Endothelial cell of umbilical vein (primary cell): ENCODE measurements at regions not wholly inside any gene's neighbourhood (a gene's known extent, or its start where the extent isn't known, plus 50 kb on each side); places are given as distances from the start of the nearest gene placed in this dataset.

ENCODE experiments used
- BruUV-seq: library from RNA; stranded (reverse); fragments of 400-500 nt; replicated peaks from 2 replicates; lab custom pipeline; 2021; lab: Mats Ljungman, UMichigan
- CTCF ChIA-PET: fragments of 300-600, 350-600 bp; sonication (Branson Sonifier 250); formaldehyde crosslinking; loops from one replicate; lab custom pipeline; 2021; ENCODE audit warnings: antibody characterized with exemption, inconsistent platforms; lab: Charles Lee
- POLR2A ChIA-PET: fragments of 300-600, 350-600 bp; sonication (Branson Sonifier 250); formaldehyde crosslinking; loops from one replicate; lab custom pipeline; 2021; ENCODE audit warnings: antibody characterized with exemption, inconsistent platforms; lab: Charles Lee
- DNase-seq: peaks from one replicate; pipeline ENCODE4 v3.0.0-alpha.2; 2011; ENCODE audit warnings: low read depth, low spot score
- FAIRE-seq: peaks from 2 replicates; lab custom pipeline; 2011; peaks lifted over from hg19 to GRCh38; lab: Jason Lieb, UNC
- H2AFZ ChIP-seq: 2 replicates; pipeline ENCODE4 v1.6.0; 2012; ENCODE audit warnings: low read depth, low read length, control low read depth, inconsistent platforms
- H3K27ac ChIP-seq: 2 replicates; pipeline ENCODE4 v1.5.1; 2011; ENCODE audit warnings: low read depth, mild to moderate bottlenecking, control low read depth, low read length, moderate library complexity; ENCODE audit not compliant: insufficient read depth
- H3K27me3 ChIP-seq, 2 experiments: 2 replicates each; pipeline versions ENCODE4 v1.6.0 to v1.6.1; 2011; ENCODE audit warnings: low read length in 2 of 2, mixed read lengths in 1 of 2; ENCODE audit not compliant: control insufficient read depth in 2 of 2, insufficient read depth in 2 of 2
- H3K36me3 ChIP-seq, 2 experiments: 2 replicates in 1 of 2; 3 replicates in 1 of 2; pipeline ENCODE4 v1.5.1; 2011; ENCODE audit warnings: low read length in 2 of 2, mild to moderate bottlenecking in 1 of 2, moderate library complexity in 1 of 2; ENCODE audit not compliant: control insufficient read depth in 2 of 2, insufficient read depth in 2 of 2; ENCODE audit errors: extremely low read depth in 1 of 2
- H3K4me1 ChIP-seq: 3 replicates; pipeline ENCODE4 v1.5.1; 2011; ENCODE audit warnings: mild to moderate bottlenecking, low read length; ENCODE audit not compliant: control insufficient read depth, insufficient read depth; ENCODE audit errors: extremely low read depth
- H3K4me2 ChIP-seq: 2 replicates; pipeline ENCODE4 v1.6.1; 2011; ENCODE audit warnings: low read length, control low read depth, mixed read lengths; ENCODE audit not compliant: insufficient read depth
- H3K4me3 ChIP-seq, 3 experiments: fragments of 200-600 bp in 1 of 3; sonication (generic), shearing (Covaris generic) in 1 of 3; replicated peaks in 1 of 3; 2 replicates each; pipeline ENCODE4 v1.5.1; 2011 to 2016; ENCODE audit warnings: control low read depth in 3 of 3, low read length in 3 of 3, mild to moderate bottlenecking in 2 of 3, inconsistent platforms in 1 of 3, low read depth in 1 of 3, moderate library complexity in 1 of 3; ENCODE audit not compliant: insufficient read depth in 1 of 3
- H3K79me2 ChIP-seq: 2 replicates; pipeline ENCODE4 v1.6.0; 2012; ENCODE audit warnings: low read length, inconsistent platforms; ENCODE audit not compliant: control insufficient read depth, insufficient read depth
- H3K9ac ChIP-seq: replicated peaks from 2 replicates; pipeline ENCODE3; 2011; ENCODE audit warnings: low read length, control low read depth; ENCODE audit not compliant: insufficient read depth; ENCODE audit errors: extremely low read depth
- H3K9me1 ChIP-seq: replicated peaks from 3 replicates; pipeline ENCODE4 v1.6.0; 2011; ENCODE audit warnings: mild to moderate bottlenecking, low read length; ENCODE audit not compliant: control insufficient read depth, insufficient read depth; ENCODE audit errors: extremely low read depth
- H3K9me3 ChIP-seq: replicated peaks from 2 replicates; pipeline ENCODE4 v1.5.1; 2012; ENCODE audit warnings: low read length, inconsistent platforms; ENCODE audit not compliant: control insufficient read depth, insufficient read depth
- H4K20me1 ChIP-seq: replicated peaks from 2 replicates; pipeline ENCODE3; 2011; ENCODE audit warnings: mild to moderate bottlenecking, low read length; ENCODE audit not compliant: control insufficient read depth, insufficient read depth; ENCODE audit errors: extremely low read depth
- EZH2 ChIP-seq: IDR thresholded peaks from 2 replicates; pipeline ENCODE4 v1.6.1; 2012; ENCODE audit warnings: borderline replicate concordance, low read depth, mild to moderate bottlenecking, moderate library complexity, low read length, inconsistent platforms; ENCODE audit not compliant: severe bottlenecking
- FOS ChIP-seq: IDR thresholded peaks from 2 replicates; pipeline ENCODE4 v1.6.1; 2011; ENCODE audit warnings: mild to moderate bottlenecking, low read length, moderate library complexity, borderline replicate concordance; ENCODE audit not compliant: insufficient read depth
- GATA2 ChIP-seq: IDR thresholded peaks from 2 replicates; pipeline ENCODE4 v1.7.0; 2011; ENCODE audit warnings: low read depth, mild to moderate bottlenecking, moderate library complexity, mixed read lengths, low read length; ENCODE audit not compliant: insufficient read length, insufficient read depth
- JUN ChIP-seq: IDR thresholded peaks from 2 replicates; pipeline ENCODE4 v1.6.1; 2011; ENCODE audit warnings: borderline replicate concordance, low read depth; ENCODE audit not compliant: insufficient read length, insufficient read depth
- MYC ChIP-seq: IDR thresholded peaks from one replicate; pipeline ENCODE4 v1.6.1; 2011; ENCODE audit warnings: mild to moderate bottlenecking, low read depth, low read length
- POLR2A ChIP-seq: IDR thresholded peaks from 2 replicates; pipeline ENCODE4 v1.6.1; 2012; ENCODE audit warnings: low read depth, mild to moderate bottlenecking, control low read depth, low read length
- POLR2AphosphoS5 ChIP-seq: IDR thresholded peaks from 2 replicates; pipeline ENCODE4 v1.6.1; 2012; ENCODE audit warnings: low read depth, mild to moderate bottlenecking, control low read depth, low read length, moderate library complexity; ENCODE audit not compliant: insufficient read depth
- dilution Hi-C: fragments of 300-500 bp; cut with MboI; formaldehyde crosslinking; loops from one replicate; pipeline ENCODE4 v1.15.0; 2019; ENCODE audit warnings: low sequenced_read_pairs; ENCODE audit not compliant: extremely low pct_ligation_motif_present
- intact Hi-C: fragments of 100-400 bp; cut with micrococcal nuclease; formaldehyde crosslinking; loops from one replicate; pipeline ENCODE4 v1.10.0; 2022
- TF ChIP-seq, protein P1 (sequence below): IDR thresholded peaks from 2 replicates; pipeline ENCODE4 v1.6.1; 2011; ENCODE audit not compliant: insufficient read depth, insufficient read length
- TF ChIP-seq, protein P2 (sequence below), 2 donors: IDR thresholded peaks; 1 replicate in 1 of 2; 2 replicates in 1 of 2; pipeline ENCODE4 v1.5.1; 2011; ENCODE audit warnings: low read length in 2 of 2, mild to moderate bottlenecking in 2 of 2, moderate library complexity in 2 of 2, control low read depth in 1 of 2, inconsistent platforms in 1 of 2, low read depth in 1 of 2; ENCODE audit not compliant: insufficient read depth in 1 of 2; ENCODE audit errors: extremely low read depth in 1 of 2

DNA sequence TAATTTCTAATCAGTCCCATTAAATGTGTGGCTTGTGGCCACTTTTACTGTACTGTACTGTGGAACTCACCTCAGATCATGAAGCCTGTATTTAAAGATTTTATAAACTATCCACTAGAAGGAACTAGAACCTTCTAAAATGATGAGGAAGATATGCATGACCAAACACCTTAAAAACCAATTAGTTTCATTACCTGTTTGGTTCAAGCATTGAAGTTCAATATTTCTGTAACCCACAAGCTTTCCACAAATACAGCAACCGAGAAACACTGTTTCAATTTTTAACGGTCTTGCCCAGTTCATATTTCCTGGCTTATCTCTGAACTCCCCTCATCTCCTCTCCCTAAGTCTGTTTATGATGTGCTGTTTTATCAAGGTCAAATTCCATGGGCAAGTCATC lies 264.3 kb upstream of the PLD5 start:
- no peak overlapping the region for H2AFZ ChIP-seq

More for the DNA sequence above, 264.3 kb upstream of the PLD5 start:
- no TSS peak for BruUV-seq
- Histone ChIP-seq H3K36me3 (no peaks in the 10 kb centered on the region), H3K9ac (no peak overlapping the region), H3K9me1 (no peaks in the 10 kb centered on the region), H3K9me3 (no peaks in the 10 kb centered on the region), H3K4me1 (no peaks in the 10 kb centered on the region), H3K79me2 (no peaks in the 10 kb centered on the region), H3K27ac (no peak overlapping the region), H3K27me3 (no peaks in the 10 kb centered on the region), H3K4me2 (no peak overlapping the region), H3K4me3 (no peak overlapping the region), H4K20me1 (no peaks in the 10 kb centered on the region)
- dilution Hi-C loops (no loop called here), intact Hi-C loops (no loop called here)
- POLR2A ChIA-PET: no interaction called here
- TF ChIP-seq, protein P1, sequence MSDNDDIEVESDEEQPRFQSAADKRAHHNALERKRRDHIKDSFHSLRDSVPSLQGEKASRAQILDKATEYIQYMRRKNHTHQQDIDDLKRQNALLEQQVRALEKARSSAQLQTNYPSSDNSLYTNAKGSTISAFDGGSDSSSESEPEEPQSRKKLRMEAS: no peak
- TF ChIP-seq FOS (no peak), POLR2AphosphoS5 (no peak), MYC (no peak), GATA2 (no peak), POLR2A (no peak), JUN (no peak), EZH2 (no peak)
- TF ChIP-seq, protein P2, sequence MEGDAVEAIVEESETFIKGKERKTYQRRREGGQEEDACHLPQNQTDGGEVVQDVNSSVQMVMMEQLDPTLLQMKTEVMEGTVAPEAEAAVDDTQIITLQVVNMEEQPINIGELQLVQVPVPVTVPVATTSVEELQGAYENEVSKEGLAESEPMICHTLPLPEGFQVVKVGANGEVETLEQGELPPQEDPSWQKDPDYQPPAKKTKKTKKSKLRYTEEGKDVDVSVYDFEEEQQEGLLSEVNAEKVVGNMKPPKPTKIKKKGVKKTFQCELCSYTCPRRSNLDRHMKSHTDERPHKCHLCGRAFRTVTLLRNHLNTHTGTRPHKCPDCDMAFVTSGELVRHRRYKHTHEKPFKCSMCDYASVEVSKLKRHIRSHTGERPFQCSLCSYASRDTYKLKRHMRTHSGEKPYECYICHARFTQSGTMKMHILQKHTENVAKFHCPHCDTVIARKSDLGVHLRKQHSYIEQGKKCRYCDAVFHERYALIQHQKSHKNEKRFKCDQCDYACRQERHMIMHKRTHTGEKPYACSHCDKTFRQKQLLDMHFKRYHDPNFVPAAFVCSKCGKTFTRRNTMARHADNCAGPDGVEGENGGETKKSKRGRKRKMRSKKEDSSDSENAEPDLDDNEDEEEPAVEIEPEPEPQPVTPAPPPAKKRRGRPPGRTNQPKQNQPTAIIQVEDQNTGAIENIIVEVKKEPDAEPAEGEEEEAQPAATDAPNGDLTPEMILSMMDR (IDR thresholded peaks at IDR 0.05; ENCODE audit: extremely low read depth in 1 of 2, insufficient read depth in 1 of 2, low read depth in 1 of 2, low read length in 2 of 2): no peak
- CTCF ChIA-PET: no interaction called here
- DNase-seq: no peak
- no peak for FAIRE-seq
